DMS 273 (cell line): ENCODE measurements at regions not wholly inside any gene's neighbourhood (a gene's known extent, or its start where the extent isn't known, plus 50 kb on each side); places are given as distances from the start of the nearest gene placed in this dataset.

Experiments used
- DNase-seq: peaks from one replicate; lab custom pipeline; 2025; ENCODE audit not compliant: unreplicated experiment; lab: John Stamatoyannopoulos, UW

DNA sequence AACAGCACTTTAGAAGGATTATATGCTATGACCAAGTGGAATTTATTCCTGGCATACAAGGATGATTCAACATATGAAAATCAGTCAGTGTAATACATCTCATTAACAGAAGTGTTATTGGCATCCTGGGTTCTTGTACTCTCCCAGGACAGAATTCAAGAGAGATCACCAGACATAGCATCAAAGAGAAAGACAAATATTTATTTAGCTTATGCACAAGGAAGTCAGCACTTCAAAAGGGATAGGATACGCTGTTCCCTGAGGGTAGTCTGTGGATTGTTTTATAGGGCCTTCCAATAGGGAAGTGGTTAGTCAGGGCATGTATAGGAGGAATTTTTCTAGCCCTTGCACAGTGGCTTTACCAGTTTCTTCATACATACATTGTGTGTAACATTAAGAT, 1238.0 kb downstream of the PCDH17 start:
- DNase-seq, result no peak

DNA sequence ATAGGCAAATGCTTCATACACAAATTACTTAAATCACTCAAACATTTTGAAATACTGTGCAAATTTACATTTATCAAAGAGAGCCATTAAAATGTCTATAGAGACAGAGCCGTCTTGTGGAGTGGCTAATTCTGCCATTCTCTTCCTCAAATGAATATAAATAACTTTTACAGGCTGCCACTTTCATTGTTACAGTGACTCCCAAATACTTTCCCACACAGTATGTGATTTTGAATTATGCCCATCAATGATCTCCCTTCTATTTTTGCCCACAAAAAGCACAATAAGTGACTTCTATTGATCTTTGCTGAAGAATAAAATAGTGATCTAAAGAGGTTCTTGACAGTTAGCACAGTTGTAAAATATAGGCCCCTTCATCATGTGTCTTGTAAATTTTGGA, 1244.9 kb downstream of the PCDH17 start:
- no peak for DNase-seq

DNA sequence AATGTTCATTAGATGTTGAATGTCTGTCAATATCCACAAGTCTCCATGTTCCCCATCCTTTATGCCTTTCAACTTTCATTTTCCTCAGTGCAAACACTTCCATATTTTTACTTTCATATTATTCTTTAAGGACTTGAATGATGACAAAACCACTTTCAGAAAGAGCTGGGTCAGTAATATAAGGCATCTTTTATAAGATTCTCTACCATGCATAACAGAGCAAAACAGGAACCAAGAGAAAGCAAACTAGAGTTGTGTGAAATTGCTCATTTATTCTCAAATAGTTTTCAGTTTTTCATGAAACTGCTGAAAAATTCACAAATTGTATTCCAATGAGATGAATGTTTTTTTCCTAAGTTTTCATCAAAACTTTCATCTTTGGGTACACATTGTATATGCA, 1247.6 kb downstream of the PCDH17 start:
- DNase-seq, result no peak

DNA sequence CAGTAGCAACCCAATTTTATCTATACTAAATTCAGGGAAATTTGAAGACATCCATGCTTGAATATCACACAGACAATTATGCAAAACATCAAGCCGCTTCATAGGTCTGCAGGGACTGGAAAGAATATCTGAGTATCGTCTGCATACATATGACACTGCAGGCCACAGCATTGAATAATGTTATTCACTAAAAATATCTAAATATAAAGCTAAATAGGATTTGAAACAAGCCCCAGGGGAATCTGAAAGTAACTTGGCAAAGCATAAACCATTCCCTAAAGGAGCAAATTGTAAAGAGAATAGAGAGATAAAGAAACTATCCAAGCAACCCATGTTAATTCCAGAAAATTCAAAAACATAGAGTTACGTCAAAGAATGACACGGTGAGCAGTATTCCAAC, 1251.0 kb downstream of the PCDH17 start:
- DNase-seq, result no peak

DNA sequence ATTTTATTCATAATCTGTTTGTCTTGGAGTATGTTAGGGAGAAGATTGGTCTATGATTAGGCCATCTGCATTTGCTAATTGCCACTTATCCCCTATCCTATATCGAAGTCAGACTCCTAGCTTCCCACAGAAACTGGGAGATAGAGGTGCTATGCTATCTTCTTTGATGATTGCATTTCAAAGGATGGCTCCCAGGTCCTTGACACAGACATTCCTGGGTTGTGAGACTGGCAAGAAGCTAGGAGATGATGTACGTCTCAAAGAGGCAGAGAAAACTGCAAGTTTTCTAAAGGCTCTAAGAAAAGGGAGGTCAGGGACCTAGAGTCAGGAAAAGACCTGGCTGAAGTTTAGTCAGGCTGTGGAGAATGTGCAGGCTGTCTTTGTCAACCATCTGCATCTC, 1251.9 kb downstream of the PCDH17 start:
- no peak for DNase-seq

DNA sequence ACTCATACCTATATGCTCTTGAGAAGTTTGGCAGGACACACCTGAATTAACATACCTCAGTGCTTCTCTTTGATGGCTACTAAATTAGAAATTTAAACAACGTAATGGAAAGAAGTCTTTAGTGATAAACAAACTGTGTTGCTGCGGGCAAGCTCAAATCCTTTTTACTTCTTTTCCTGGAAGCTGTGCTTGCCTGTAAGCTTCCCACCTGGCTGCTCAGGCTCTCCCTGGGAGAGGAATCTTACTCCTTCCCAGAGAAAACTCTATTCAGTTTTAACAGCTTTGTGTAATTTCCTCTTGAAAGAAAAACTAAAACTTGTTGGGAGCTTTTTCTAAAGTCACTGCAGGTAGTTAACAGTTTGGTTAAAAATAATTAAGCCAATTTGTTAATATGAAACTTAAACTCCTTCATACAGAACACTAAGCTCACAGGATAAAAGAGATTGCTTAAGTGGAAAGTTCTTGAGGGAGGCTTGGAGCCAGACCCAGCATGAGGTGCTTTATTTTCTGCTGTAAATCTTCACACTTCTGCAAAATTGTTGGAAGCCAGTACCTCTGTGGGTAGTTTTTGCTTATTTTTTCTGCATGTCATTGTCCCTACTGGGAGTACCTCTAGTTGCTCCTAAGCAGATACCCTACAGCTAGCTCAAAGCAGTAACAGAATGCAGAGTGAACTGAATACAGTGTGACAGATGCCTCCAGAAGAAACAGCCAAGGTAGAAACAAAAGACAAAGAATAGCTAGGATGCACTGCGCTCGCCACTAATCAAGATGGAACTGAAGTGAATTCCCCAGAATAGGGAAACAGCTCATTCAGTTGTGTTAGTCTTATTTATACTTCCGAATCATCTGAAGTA, 1253.0 kb downstream of the PCDH17 start:
- no peak for DNase-seq

DNA sequence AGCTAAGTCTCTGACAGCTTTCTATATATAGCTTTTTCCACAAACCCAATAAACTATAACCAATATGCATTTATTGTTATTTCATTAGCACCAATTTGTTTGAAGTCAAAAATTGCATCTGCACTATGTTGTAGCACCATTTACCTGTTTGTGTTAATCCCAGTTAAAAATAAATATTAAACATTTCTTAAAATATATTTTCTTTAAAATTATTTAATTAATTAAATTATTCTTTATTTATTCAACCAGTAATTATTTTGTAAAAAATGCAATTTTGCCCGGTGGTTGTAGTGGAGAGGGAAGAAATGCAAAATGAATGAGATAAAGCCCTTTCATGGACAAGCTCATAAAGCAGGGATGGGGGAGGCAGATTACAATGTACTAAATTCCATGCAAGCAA, 1257.9 kb downstream of the PCDH17 start:
- no peak for DNase-seq

DNA sequence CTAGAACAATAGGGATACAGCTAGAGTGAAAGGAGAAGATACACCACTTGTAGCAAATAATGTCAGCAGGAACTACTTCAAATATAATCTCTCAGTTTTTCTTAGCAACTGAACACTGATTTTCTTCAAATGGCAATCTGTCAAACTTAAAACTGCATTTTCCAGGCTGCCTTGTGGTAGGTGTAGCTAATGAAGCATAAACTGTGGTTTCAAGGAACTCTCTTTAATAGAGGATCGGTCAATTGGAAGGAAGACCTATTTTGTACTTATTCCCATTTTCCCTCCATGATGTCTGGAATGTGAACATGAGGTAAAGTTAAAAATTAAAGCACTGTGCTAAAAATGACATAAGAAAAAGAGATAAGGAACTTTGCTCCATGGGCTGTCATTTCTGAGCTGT, 1261.9 kb downstream of the PCDH17 start:
- no peak for DNase-seq

DNA sequence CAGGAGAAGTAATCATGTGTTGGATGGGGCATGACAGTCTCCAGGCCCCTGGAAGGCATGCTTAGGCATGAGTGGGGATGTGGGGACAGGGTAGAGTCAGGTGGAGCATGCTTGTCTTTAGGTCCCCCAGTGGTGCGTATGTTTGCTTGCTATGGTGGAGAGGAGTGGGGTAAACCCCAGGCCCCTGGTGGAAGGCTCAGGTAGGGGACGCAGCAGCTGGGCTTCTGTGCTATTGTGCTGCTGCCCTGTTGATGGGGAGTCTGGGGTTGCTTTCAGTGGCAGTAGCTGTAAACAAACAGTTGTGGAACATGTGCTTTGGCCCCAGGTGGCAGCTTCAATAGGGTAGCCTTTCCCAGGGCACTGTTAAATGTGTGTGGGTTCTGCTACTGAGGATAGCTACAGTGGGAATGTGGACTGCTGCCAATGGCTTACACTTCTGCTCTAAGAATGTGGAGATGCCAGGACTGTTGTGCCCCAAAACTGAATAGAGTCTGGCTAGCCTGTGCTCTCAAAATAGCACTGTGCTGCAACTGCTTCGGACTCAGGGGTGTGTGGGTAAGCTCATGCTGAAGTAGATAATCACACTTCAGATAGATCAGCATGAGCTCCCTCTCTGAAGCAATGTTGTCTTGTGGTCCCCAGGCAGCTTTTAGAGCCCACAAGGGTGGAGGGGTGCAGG, 1257.3 kb downstream of the DIAPH3 start:
- no peak for DNase-seq

DNA sequence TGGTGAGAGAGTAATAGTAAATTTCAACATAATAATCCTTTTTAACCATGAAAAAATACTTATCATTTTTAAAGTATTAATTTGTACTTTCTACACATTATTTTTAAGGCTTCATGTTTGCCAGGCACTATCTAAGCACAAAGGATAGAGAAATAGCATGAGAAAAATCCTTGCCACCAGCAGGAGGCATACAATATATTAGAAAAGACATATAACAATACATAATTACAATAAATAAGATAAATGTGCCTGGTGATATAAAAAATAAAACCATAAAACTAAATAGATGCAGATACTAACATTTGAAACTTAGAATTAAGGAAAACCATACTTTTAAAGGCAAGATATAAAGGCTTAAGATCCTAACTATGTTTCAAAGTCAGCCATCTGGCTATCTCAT, 1256.4 kb downstream of the DIAPH3 start:
- no peak for DNase-seq

DNA sequence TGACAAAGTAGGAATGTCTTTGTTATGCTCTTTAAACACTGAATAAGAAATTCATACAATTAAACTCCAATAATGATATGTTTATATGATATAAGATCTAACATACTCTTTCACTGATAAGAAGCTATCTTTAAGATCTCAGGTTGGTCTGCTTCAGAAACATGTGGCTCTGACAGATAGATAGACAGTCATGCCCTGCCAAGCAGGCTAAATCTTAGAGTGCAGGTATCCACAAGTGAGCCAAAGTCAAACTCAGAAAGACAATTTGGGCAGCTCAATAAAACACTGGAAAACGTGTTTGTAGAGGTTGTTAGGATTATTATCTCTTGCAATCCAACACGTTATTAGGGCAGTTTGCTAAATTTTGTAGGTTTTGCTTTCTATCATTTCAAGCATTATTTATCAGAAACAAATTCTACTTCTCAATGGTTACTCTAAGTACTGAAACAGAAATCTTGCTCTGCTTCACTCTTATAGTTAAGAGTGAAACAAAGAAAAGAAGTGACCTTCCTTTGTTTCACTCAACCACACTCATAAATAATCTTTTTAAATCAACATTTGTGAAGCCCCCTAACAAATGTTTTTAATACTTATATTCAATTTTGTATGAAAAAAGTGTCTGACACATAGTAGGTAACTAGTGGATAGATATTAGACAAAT, 1255.6 kb downstream of the DIAPH3 start:
- DNase-seq, result no peak

DNA sequence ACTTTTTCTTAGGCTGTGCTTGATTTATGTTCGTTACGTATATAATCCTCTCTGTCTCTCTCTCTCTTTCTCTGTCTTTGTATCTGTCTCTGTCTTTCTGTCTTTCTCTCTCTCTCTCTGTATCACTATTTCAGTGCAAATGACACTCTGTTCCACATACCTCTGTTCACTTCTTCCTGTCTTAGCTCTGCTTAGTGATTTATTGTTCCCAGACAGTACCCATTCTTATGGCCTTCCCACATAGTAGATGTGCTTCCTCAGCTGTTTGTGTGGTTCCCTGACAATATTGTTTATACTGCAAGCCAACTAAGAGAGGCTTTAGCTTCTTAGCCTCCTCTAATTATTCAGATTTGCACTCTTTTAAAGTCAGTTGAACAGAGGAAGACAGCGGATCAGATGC, 1244.2 kb downstream of the DIAPH3 start:
- no peak for DNase-seq

DNA sequence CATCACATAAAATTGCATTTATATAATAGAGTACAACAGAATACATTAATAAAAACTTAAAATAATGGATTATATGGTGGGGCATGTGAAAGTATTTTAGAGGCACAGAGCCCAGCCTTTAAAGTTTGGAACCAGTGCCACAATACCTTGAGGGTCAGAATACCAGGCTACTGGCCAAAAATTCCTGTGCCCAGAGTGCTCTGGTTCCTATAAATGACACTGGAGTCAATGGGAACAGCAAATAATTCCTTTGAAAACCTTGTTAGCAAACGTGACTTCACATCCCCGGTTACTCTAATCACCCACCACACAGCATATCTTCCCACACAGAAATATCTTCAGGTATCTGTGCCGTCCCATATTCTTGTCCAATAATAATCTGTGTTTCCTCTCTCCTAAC, 1242.6 kb downstream of the DIAPH3 start:
- no peak for DNase-seq

DNA sequence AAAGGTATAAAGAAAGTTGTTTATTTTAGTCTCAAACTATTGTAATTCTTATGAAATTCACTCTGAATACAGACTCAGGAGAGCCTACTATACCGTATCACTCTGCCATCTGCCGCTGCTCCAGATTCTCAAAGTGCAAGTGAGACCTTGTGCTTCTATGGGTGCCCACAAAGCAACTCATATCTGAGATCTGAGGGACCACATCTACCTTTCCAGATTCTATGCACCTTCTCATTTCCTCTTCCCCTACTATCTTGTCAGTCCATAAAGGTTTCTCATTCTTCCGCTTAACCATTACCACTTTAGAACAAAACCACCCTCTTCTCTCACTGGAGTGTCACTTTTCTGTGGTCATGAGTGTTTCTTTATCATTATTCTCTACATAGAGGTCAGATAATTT, 1236.9 kb downstream of the DIAPH3 start:
- DNase-seq, result no peak

DNA sequence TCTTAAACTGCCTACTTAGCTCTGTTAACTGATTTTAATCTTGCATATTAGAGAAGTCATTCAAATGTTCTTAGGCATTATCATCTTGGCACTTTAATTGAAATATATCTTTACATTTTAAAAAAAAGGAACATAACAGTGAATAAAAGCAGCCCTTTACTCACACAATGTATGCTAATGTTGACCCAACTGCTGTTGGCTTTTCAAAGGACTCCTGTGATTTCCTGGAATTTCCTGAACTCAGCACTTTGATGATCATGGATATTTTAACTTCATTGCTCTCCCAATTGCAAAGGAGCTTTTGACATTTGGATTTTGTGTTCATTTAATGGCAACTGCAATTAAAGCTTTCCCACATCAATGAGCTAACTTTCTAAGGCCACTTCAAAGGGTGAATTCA, 1230.3 kb downstream of the DIAPH3 start:
- DNase-seq, result no peak

DNA sequence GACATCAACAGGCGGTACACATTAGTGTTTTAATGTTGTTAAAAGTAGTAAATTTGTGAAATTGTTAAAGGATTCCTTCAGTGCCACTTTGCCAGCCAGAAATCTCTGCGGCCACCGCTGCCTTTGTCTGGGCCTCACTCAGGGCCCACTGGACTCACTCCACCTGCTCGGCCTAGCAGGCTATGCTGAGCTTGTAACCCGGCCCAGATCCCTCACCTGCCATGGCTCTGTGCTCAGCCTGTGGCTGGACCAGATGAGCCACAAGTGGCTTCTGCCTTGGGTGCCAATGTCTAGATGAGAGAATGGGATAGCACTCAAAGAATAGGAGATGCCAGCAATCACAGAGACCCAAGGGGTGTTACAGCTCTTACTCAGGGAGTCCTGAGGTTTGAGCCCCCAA, 1228.0 kb downstream of the DIAPH3 start:
- DNase-seq, result no peak

DNA sequence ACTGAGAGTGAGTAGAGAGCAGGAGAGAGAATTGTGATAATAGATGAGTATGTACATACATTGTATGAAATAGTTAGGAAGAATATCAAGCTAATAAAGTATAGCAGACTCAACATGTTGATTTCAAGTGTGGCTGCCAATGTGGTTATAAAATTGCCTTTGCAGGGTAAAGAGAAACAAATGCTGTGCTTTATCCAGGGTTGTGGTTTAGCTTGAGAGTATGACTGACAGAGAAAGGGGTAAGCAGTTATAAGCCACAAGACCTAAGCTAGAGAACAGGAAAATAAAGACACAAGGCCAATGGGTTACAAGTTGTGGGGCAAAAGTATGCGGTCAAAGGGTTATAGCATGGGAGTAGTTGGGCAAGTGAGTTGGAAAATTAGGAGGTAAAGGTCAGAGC, 1217.5 kb downstream of the DIAPH3 start:
- no peak for DNase-seq

DNA sequence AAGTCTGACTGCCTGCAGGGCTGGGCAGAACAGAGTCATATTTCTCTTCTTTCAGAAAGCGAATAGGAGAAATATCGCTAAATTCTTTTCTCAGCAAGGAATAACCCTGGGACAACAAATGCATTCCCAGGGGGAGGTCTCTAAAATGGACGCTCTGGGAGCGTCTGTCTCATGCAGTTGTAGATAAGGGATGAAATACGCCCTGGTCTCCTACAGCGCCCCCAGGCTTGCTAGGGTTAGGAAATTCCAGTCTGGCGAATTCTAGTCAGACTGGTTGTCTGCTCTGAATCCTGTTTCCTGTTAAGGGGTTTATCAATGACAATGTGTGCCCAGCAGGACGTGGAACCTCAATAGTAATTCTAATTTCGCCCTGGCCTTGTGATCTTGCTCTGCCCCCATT, 1214.1 kb downstream of the DIAPH3 start:
- peak; percentile 1 for DNase-seq

DNA sequence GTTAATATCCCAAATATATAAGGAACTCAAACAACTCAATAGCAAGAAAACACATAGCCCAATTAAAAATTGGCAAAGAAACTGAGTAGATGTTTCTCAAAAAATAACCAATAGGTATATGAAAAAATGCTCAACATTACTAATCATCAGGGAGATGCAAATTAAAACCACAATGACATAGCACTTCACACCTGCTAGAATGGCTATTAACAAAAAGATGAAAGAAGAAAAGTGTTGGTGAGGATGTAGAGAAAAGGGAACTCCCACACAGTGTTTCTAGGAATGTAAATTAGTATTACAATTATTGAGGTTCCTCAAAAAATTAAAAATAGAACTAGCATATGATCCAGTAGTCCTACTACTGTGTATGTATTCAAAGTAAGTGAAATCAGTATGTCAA, 1212.8 kb downstream of the DIAPH3 start:
- no peak for DNase-seq

DNA sequence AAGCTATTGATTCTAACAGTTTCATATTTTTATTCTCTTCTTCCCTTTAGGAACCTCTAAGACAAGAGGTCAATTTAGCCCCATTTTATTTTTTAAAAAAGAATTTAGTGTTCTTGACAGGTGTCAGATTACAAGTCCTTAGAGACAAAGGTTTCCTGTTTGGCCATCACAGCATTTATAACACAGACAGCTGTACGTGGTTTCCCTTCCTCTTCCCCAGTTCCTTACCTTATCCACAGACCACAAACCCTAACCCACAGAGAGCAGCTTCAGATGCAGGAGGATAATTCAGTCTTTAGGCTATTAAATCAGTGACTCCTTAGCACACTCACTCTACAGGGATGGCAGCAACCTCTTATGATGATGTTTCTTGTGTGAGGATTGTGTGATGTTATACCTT, 1210.1 kb downstream of the DIAPH3 start:
- DNase-seq, result no peak

DNA sequence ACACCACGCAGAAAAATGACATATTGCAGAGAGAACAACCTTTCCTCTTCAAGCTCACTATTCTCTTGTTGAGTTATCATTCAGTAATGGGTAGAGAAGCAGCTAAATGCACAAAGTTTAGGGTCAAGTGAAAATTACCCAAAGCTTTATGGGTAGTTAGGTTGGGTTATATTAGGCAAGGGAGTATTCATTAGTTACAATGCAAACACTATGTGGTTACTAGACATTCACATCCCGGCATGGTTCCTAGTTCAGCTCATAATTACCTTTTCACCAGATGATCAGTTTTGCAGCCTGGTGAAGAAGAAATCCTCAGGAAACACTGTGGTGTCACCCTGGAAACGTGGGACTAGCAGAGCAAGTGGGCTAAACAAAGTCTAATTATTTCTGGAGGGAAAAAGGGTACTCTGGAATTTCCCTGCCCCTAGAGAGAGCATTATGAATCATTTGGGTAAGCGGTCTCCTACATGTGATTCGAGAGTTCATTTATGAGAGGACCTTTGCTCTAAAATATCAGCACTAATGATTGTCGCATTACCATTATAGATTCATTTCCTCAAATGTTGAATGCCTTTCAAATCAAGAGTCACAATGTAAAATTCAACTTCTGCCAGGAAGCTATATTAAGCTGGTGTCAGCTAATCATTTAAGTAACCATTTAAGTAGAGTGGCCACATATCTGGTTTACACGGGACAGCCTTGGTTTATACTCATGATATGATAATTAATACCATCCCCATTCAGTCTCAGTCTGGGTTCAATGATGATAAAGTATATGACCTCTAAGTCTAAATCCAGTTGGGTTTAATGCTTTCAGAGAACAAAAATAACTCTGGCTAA, 1208.0 kb downstream of the DIAPH3 start:
- no peak for DNase-seq
